Colonic mucosa (tissue), 4 donors: ENCODE measurements at regions not wholly inside any gene's neighbourhood (a gene's known extent, or its start where the extent isn't known, plus 50 kb on each side); places are given as distances from the start of the nearest gene placed in this dataset.
"Not testable (repeated sequence)": the region's sequence is repeated elsewhere in the genome, so short reads cannot be mapped to it uniquely, and the experiment has no call there.

Experiments used
- DNase-seq: peaks from one replicate; pipeline ENCODE4 v3.0.0-alpha.2; 2020
- H3K27ac ChIP-seq: fragments of 200-600 bp; one replicate; pipeline ENCODE4 v1.8.0; 2021
- H3K27me3 ChIP-seq: fragments of 200-600 bp; one replicate; pipeline ENCODE4 v1.8.0; 2021
- H3K36me3 ChIP-seq: fragments of 200-600 bp; one replicate; pipeline ENCODE4 v1.8.0; 2021
- H3K4me1 ChIP-seq: fragments of 200-600 bp; one replicate; pipeline ENCODE4 v1.8.0; 2021; ENCODE audit warnings: mild to moderate bottlenecking
- H3K4me3 ChIP-seq: fragments of 200-600 bp; one replicate; pipeline ENCODE4 v1.8.0; 2021
- H3K9ac ChIP-seq, 2 donors: one replicate each; pipeline ENCODE4 v1.7.0; 2013; ENCODE audit warnings: control low read depth in 2 of 2, low read depth in 2 of 2, low read length in 2 of 2
- H3K9me3 ChIP-seq: fragments of 200-600 bp; one replicate; pipeline ENCODE4 v1.8.0; 2021
- intact Hi-C: fragments of 100-400 bp; cut with DNase I; formaldehyde crosslinking; loops from one replicate; pipeline ENCODE4 v1.14.1; 2022
- TF ChIP-seq, protein P1 (sequence below): fragments of 200-600 bp; IDR thresholded peaks from one replicate; pipeline ENCODE4 v1.8.0; 2022; ENCODE audit warnings: antibody characterized with exemption, mild to moderate bottlenecking
- donor health status: healthy.
- donor health status: DM: no; HTN: no; CAD: no.
- donor health status: DM: no; HTN: no; CAD: no.

DNA sequence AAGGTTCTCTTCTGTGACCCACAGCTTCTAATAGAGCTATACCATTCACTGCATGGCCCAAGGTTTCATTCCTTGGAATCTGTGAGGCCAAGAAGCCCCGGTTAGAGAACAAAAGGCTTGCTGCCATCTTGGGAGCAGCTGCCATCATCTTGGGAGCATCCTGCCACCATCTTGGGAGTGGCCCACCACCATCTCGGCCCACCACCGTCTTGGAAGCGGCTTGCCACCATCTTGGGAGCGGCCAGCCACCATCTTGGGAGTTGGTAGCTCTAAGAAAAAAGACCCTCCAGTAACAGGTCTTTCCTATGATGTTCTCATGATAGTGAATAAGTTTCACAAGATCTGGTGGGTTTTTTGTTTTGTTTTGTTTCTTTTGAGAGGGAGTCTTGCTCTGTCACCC, 703.9 kb upstream of the ANO3 start:
- Histone ChIP-seq H3K9ac (no peak overlapping the region), H3K9me3 (no peaks in the 10 kb centered on the region), H3K4me3 (no peak overlapping the region), H3K36me3 (no peaks in the 10 kb centered on the region), H3K27me3 (no peaks in the 10 kb centered on the region), H3K27ac (no peak overlapping the region), H3K4me1 (no peaks in the 10 kb centered on the region)
- intact Hi-C loops = no loop called here
- TF ChIP-seq, protein P1, sequence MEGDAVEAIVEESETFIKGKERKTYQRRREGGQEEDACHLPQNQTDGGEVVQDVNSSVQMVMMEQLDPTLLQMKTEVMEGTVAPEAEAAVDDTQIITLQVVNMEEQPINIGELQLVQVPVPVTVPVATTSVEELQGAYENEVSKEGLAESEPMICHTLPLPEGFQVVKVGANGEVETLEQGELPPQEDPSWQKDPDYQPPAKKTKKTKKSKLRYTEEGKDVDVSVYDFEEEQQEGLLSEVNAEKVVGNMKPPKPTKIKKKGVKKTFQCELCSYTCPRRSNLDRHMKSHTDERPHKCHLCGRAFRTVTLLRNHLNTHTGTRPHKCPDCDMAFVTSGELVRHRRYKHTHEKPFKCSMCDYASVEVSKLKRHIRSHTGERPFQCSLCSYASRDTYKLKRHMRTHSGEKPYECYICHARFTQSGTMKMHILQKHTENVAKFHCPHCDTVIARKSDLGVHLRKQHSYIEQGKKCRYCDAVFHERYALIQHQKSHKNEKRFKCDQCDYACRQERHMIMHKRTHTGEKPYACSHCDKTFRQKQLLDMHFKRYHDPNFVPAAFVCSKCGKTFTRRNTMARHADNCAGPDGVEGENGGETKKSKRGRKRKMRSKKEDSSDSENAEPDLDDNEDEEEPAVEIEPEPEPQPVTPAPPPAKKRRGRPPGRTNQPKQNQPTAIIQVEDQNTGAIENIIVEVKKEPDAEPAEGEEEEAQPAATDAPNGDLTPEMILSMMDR = no peak
- DNase-seq = no peak

DNA sequence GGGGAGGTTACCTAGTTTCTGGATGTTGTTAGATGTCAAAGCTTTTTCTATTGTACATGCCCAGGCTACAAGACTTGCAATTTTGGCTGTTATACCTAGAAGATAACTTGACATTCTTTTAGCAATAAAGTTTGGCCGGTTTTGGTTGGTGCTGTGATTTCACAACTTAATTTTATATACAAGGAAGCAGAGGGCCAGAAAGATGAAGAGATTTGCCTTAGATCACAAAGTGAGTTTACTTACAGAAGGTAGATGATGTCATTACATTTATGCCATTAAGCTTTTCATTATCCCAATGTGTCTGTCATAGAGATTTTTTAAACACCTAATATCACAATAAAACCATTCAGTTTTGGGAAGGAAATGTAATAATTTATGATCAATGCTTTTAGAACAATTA, 698.7 kb upstream of the ANO3 start:
- H3K9ac ChIP-seq = no peak overlapping the region
- H3K36me3 ChIP-seq = no peaks in the 10 kb centered on the region
- H3K4me1 ChIP-seq = no peaks in the 10 kb centered on the region
- intact Hi-C loops = no loop called here
- no peak for DNase-seq
- no peak overlapping the region for H3K4me3 ChIP-seq
- TF ChIP-seq, protein P1 = no peak
- no peaks in the 10 kb centered on the region for H3K27me3 ChIP-seq
- no peaks in the 10 kb centered on the region for H3K9me3 ChIP-seq
- H3K27ac ChIP-seq = no peak overlapping the region

DNA sequence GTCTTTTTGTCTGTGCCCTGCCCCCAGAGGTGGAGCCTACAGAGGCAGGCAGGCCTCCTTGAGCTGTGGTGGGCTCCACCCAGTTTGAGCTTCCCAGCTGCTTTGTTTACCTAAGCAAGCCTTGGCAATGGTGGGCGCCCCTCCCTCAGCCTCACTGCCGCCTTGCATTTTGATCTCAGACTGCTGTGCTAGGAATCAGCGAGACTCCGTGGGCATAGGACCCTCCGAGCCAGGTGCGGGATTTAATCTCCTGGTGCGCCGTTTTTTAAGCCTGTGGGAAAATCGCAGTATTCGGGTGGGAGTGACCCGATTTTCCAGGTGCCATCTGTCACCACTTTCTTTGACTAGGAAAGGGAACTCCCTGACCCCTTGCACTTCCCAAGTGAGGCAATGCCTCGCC, 682.7 kb upstream of the ANO3 start:
- intact Hi-C loops, H3K9me3 ChIP-seq, H3K4me3 ChIP-seq, DNase-seq, H3K27me3 ChIP-seq, H3K4me1 ChIP-seq, H3K36me3 ChIP-seq, H3K9ac ChIP-seq, H3K27ac ChIP-seq: not testable (repeated sequence)

DNA sequence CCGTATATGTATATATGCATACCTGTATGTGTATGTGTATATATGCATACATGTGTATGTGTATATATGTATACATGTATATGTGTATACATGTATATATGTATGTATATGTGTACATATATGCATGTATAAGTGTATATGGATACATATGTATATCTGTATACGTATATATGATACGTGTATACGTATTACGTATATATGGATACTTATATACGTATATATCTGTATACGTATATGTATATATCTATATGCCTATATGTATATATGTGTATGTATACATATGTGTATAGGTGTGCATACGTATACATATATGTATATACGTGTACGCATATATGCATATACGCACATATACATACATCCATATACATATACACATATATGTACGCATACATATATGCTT, 681.6 kb upstream of the ANO3 start:
- no peak for DNase-seq
- TF ChIP-seq, protein P1 = no peak
- Histone ChIP-seq H3K4me1 (no peaks in the 10 kb centered on the region), H3K4me3 (no peak overlapping the region), H3K36me3 (no peaks in the 10 kb centered on the region), H3K9ac (no peak overlapping the region), H3K27ac (no peak overlapping the region), H3K9me3 (no peaks in the 10 kb centered on the region), H3K27me3 (no peaks in the 10 kb centered on the region)
- intact Hi-C loops = no loop called here

DNA sequence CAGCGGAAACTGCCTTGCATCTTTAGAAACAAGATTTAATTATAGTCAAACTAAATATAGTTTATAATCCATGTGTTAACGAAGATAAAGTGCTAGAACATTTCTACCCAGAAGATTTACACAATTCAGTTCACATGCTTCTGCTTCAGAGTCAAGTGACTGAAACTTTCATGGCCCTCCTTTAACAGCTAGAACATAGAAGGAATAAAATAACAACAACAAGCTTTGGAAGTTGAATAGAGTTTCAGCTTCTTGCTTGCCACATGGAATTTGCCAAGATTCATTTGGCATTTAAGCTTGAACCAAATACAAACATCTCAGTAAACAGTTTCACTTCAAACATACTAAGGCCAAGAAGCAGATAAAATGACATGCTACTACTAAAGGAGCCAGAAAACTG, 676.3 kb upstream of the ANO3 start:
- no peak overlapping the region for H3K4me3 ChIP-seq
- no peaks in the 10 kb centered on the region for H3K9me3 ChIP-seq
- intact Hi-C loops = no loop called here
- DNase-seq = no peak
- H3K4me1 ChIP-seq = no peaks in the 10 kb centered on the region
- H3K27ac ChIP-seq = no peak overlapping the region
- no peaks in the 10 kb centered on the region for H3K27me3 ChIP-seq
- no peaks in the 10 kb centered on the region for H3K36me3 ChIP-seq
- no peak overlapping the region for H3K9ac ChIP-seq
- TF ChIP-seq, protein P1 = no peak

DNA sequence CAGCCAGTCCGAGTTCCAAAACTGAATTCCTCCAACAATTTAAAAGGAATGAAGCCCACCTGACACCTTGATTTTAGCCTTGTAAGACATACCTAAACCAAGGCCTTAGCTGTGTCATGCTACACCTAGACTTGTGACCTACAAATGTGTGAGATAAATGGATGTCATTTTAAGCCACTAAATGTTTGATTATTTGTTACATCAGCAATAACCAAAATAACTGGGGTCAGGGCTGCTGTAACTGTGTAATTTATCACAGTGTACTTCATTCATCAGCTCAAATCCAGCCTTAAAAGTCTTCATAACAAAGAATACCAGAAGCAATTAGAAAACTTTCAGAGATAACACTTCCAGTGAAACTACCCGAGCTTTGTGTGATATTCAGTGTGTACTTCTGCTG, 673.0 kb upstream of the ANO3 start:
- intact Hi-C loops = no loop called here
- TF ChIP-seq, protein P1 = no peak
- Histone ChIP-seq H3K36me3 (no peaks in the 10 kb centered on the region), H3K27me3 (no peaks in the 10 kb centered on the region), H3K9ac (no peak overlapping the region), H3K9me3 (no peaks in the 10 kb centered on the region), H3K4me3 (no peak overlapping the region), H3K27ac (no peak overlapping the region), H3K4me1 (no peaks in the 10 kb centered on the region)
- DNase-seq = no peak
